ENCODE measurements at regions not wholly inside any gene's neighbourhood (a gene's known extent, or its start where the extent isn't known, plus 50 kb on each side); places are given as distances from the start of the nearest gene placed in this dataset.

- TF ChIP-seq CTCF (IDR thresholded peaks at IDR 0.05) (no peak), POLR2A (IDR thresholded peaks at IDR 0.05) (no peak)
Observed at GRCh38 chr1:233819042-233819441, 85.4 kb upstream of the SLC35F3 start.
